ENCODE measurements at regions not wholly inside any gene's neighbourhood (a gene's known extent, or its start where the extent isn't known, plus 50 kb on each side); places are given as distances from the start of the nearest gene placed in this dataset.

DNA sequence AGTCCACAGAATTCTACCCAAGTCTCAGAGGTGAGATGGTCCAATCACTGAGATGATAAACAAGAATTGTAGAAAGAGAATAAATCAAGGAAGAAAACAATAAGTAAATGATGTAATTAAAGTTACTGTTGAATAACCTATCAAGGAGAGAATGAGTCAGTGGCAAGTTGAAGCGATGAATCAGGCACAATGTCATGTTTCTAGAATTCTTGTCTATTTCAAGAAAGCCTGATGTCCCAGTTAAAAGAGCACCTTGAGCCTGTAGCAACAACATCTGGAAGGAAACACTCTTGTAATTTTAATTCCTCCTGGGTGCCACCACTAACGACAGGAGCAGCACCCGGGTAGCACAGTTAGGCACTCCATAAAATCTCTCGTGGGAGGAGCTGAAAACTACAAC lies 67.9 kb upstream of the SLC35C1 start:
- Histone ChIP-seq H3K4me1 (ENCODE audit: insufficient read depth, low read length) (no peaks in the 10 kb centered on the region), H3K4me3 (ENCODE audit: low read length) (no peak overlapping the region), H3K27ac (ENCODE audit: low read depth in 1 of 2, low read length in 2 of 2) (no peak overlapping the region), H3K27me3 (ENCODE audit: control insufficient read depth in 1 of 2, insufficient read depth in 2 of 2, low read length in 2 of 2) (no peaks in the 10 kb centered on the region), H3K9me3 (ENCODE audit: control insufficient read depth in 1 of 2, insufficient read depth in 1 of 2, low read length in 2 of 2) (no peaks in the 10 kb centered on the region), H3K36me3 (ENCODE audit: insufficient read depth, low read length) (no peaks in the 10 kb centered on the region)
- Mint-ChIP-seq H3K4me1 (ENCODE audit: low read depth) (no peaks in the 10 kb centered on the region), H3K27me3 (peaks cover 7% of the 10 kb centered on the region), H3K36me3 (ENCODE audit: low read depth) (no peaks in the 10 kb centered on the region), H3K27ac (no peak overlapping the region), H3K4me3 (no peak overlapping the region), H3K9me3 (no peaks in the 10 kb centered on the region)
- ATAC-seq (ENCODE audit: poor library complexity) (no peak), DNase-seq (no peak)
- intact Hi-C loops (cut with DNase I, micrococcal nuclease): no loop called here
- TF ChIP-seq, protein P1, sequence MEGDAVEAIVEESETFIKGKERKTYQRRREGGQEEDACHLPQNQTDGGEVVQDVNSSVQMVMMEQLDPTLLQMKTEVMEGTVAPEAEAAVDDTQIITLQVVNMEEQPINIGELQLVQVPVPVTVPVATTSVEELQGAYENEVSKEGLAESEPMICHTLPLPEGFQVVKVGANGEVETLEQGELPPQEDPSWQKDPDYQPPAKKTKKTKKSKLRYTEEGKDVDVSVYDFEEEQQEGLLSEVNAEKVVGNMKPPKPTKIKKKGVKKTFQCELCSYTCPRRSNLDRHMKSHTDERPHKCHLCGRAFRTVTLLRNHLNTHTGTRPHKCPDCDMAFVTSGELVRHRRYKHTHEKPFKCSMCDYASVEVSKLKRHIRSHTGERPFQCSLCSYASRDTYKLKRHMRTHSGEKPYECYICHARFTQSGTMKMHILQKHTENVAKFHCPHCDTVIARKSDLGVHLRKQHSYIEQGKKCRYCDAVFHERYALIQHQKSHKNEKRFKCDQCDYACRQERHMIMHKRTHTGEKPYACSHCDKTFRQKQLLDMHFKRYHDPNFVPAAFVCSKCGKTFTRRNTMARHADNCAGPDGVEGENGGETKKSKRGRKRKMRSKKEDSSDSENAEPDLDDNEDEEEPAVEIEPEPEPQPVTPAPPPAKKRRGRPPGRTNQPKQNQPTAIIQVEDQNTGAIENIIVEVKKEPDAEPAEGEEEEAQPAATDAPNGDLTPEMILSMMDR (IDR thresholded peaks at IDR 0.05): no peak
- CTCF ChIA-PET: no interaction called here
- POLR2A ChIA-PET: no interaction called here

DNA sequence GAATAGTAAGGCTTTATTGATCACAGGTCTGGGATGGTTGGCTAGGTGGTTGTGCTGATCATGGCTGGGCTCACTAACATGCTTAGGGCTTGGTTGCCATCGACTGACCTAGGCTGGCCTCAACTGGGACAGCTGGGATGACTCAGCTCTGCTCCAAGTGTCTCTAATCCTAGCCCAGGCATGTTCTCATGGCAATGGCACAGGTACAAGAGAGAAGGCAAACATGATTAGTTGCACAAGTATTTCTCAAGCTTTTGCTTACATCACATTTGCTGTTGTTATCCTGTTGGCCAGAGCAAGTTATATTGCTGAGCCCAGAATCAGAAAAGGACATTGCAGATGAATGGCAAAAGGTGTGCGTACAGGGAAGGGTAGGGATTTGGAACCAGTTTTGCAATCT lies 68.5 kb upstream of the SLC35C1 start:
- H3K36me3 ChIP-seq (ENCODE audit: insufficient read depth, low read length): no peaks in the 10 kb centered on the region
- ATAC-seq (ENCODE audit: poor library complexity): no peak
- no peaks in the 10 kb centered on the region for H3K9me3 ChIP-seq (ENCODE audit: control insufficient read depth in 1 of 2, insufficient read depth in 1 of 2, low read length in 2 of 2)
- ChIA-PET POLR2A (no interaction called here), CTCF (no interaction called here)
- Mint-ChIP-seq H3K36me3 (ENCODE audit: low read depth) (no peaks in the 10 kb centered on the region), H3K4me3 (no peak overlapping the region), H3K9me3 (no peaks in the 10 kb centered on the region), H3K4me1 (ENCODE audit: low read depth) (no peaks in the 10 kb centered on the region), H3K27ac (no peak overlapping the region), H3K27me3 (peaks cover 7% of the 10 kb centered on the region)
- H3K4me1 ChIP-seq (ENCODE audit: insufficient read depth, low read length): no peaks in the 10 kb centered on the region
- DNase-seq: no peak
- no peak overlapping the region for H3K4me3 ChIP-seq (ENCODE audit: low read length)
- TF ChIP-seq, protein P1 (IDR thresholded peaks at IDR 0.05): no peak
- no peak overlapping the region for H3K27ac ChIP-seq (ENCODE audit: low read depth in 1 of 2, low read length in 2 of 2)
- H3K27me3 ChIP-seq (ENCODE audit: control insufficient read depth in 1 of 2, insufficient read depth in 2 of 2, low read length in 2 of 2): peaks cover 0 to 4% of the 10 kb centered on the region in 2 experiments
- intact Hi-C loops (cut with DNase I, micrococcal nuclease): no loop called here

DNA sequence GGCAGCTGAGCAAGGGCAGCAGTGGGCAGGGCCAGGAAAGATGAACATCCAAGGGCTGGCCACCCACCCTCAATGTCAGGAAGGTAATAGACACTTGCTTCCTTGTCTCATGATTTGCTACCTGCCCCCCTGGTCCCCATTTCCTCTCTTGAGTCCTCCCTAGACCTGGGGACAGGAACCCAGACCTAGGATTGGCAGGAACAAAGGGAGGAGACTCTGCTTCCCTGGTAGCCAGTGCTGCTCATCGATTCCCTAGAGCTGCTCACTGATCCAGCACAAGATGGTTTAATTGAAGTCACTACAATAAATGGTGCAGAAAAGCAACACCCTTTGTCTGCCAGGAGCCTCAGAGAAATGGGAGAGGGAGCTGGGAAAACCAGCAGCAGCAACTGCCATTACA lies 67.8 kb upstream of the CHST1 start:
- H3K4me1 Mint-ChIP-seq (ENCODE audit: low read depth): no peaks in the 10 kb centered on the region
- H3K9me3 Mint-ChIP-seq: no peaks in the 10 kb centered on the region
- peaks cover 10% of the 10 kb centered on the region for H3K27me3 Mint-ChIP-seq
- POLR2A ChIA-PET: no interaction called here
- intact Hi-C loops (cut with DNase I, micrococcal nuclease): no loop called here
- Histone ChIP-seq H3K4me1 (ENCODE audit: insufficient read depth, low read length) (no peaks in the 10 kb centered on the region), H3K27me3 (ENCODE audit: control insufficient read depth in 1 of 2, insufficient read depth in 2 of 2, low read length in 2 of 2) (peaks cover 0 to 4% of the 10 kb centered on the region in 2 experiments), H3K4me3 (ENCODE audit: low read length) (no peak overlapping the region), H3K27ac (ENCODE audit: low read depth in 1 of 2, low read length in 2 of 2) (no peak overlapping the region), H3K9me3 (ENCODE audit: control insufficient read depth in 1 of 2, insufficient read depth in 1 of 2, low read length in 2 of 2) (no peaks in the 10 kb centered on the region), H3K36me3 (ENCODE audit: insufficient read depth, low read length) (no peaks in the 10 kb centered on the region)
- DNase-seq (no peak), ATAC-seq (ENCODE audit: poor library complexity) (no peak)
- H3K27ac Mint-ChIP-seq: no peak overlapping the region
- no peaks in the 10 kb centered on the region for H3K36me3 Mint-ChIP-seq (ENCODE audit: low read depth)
- CTCF ChIA-PET: no interaction called here
- no peak overlapping the region for H3K4me3 Mint-ChIP-seq
- TF ChIP-seq, protein P1 (IDR thresholded peaks at IDR 0.05): no peak

Data from CD4-positive, alpha-beta T cell (primary cell).